H1 (cell line): ENCODE measurements at regions not wholly inside any gene's neighbourhood (a gene's known extent, or its start where the extent isn't known, plus 50 kb on each side); places are given as distances from the start of the nearest gene placed in this dataset.
"Not testable (repeated sequence)": the region's sequence is repeated elsewhere in the genome, so short reads cannot be mapped to it uniquely, and the experiment has no call there.

Experiments
- EZH2 ChIP-seq: fragments of 200-600 bp; sonication (generic); IDR thresholded peaks from 2 replicates; pipeline ENCODE4 v1.7.1; 2012; ENCODE audit warnings: low read depth, mild to moderate bottlenecking, moderate library complexity, low read length, inconsistent platforms; ENCODE audit not compliant: severe bottlenecking
- GABPA ChIP-seq: IDR thresholded peaks from 2 replicates; pipeline ENCODE4 v1.6.1; 2011; ENCODE audit warnings: mild to moderate bottlenecking, low read length, moderate library complexity, borderline replicate concordance; ENCODE audit not compliant: insufficient read depth
- JUN ChIP-seq: IDR thresholded peaks from 2 replicates; pipeline ENCODE4 v1.6.1; 2011; ENCODE audit warnings: low read depth, mild to moderate bottlenecking, improper control_type of control experiment, low read length
- JUND ChIP-seq: IDR thresholded peaks from 2 replicates; pipeline ENCODE4 v1.6.1; 2011; ENCODE audit warnings: mild to moderate bottlenecking, improper control_type of control experiment, low read length
- KDM5A ChIP-seq: fragments of 200-600 bp; IDR thresholded peaks from 2 replicates; pipeline ENCODE4 v1.7.1; 2012; ENCODE audit warnings: mild to moderate bottlenecking, low read length, inconsistent platforms, mixed read lengths
- POLR2AphosphoS5 ChIP-seq: IDR thresholded peaks from 2 replicates; pipeline ENCODE4 v1.6.1; 2011; ENCODE audit warnings: low read depth, low read length
- TAF1 ChIP-seq: IDR thresholded peaks from 2 replicates; pipeline ENCODE4 v1.6.1; 2011; ENCODE audit warnings: mild to moderate bottlenecking, low read depth, low read length
- YY1 ChIP-seq: IDR thresholded peaks from 2 replicates; pipeline ENCODE4 v1.6.1; 2011; ENCODE audit warnings: low read depth, mild to moderate bottlenecking, low read length
- TF ChIP-seq, protein P1 (sequence below), 3 experiments: IDR thresholded peaks; 1 replicate in 2 of 3; 2 replicates in 1 of 3; pipeline versions ENCODE4 v1.5.1 to v1.6.1; 2011; ENCODE audit warnings: low read length in 3 of 3, mild to moderate bottlenecking in 3 of 3, inconsistent platforms in 2 of 3, low read depth in 1 of 3, moderate library complexity in 1 of 3; ENCODE audit not compliant: insufficient read depth in 1 of 3; ENCODE audit errors: control extremely low read depth in 1 of 3
- TF ChIP-seq, protein P2 (sequence below): IDR thresholded peaks from 2 replicates; pipeline ENCODE4 v1.6.1; 2011; ENCODE audit warnings: low read depth, mild to moderate bottlenecking, low read length; ENCODE audit not compliant: insufficient read depth
- TF ChIP-seq, protein P3 (sequence below): IDR thresholded peaks from 2 replicates; pipeline ENCODE4 v1.6.1; 2011; ENCODE audit warnings: low read length, improper control_type of control experiment

DNA sequence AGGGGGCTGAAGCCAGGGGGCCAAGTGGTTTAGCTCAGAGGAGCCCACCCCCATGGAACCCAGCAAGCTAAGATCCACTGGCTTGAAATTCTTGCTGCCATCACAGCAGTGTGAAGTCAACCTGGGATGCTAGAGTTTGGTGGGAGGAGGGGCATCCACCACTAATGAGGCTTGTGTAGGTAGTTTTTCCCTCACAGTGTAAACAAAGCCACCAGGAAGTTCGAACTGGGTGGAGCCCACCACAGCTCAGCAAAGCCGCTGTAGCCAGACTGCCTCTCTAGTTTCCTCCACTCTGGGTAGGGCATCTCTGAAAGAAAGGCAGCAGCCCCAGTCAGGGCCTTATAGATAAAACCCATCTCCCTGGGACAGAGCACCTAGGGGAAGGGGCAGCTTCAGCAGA is 187.4 kb upstream of the CENPE start:
- TF ChIP-seq, protein P1, sequence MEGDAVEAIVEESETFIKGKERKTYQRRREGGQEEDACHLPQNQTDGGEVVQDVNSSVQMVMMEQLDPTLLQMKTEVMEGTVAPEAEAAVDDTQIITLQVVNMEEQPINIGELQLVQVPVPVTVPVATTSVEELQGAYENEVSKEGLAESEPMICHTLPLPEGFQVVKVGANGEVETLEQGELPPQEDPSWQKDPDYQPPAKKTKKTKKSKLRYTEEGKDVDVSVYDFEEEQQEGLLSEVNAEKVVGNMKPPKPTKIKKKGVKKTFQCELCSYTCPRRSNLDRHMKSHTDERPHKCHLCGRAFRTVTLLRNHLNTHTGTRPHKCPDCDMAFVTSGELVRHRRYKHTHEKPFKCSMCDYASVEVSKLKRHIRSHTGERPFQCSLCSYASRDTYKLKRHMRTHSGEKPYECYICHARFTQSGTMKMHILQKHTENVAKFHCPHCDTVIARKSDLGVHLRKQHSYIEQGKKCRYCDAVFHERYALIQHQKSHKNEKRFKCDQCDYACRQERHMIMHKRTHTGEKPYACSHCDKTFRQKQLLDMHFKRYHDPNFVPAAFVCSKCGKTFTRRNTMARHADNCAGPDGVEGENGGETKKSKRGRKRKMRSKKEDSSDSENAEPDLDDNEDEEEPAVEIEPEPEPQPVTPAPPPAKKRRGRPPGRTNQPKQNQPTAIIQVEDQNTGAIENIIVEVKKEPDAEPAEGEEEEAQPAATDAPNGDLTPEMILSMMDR (IDR thresholded peaks at IDR 0.05; ENCODE audit: control extremely low read depth in 1 of 3, insufficient read depth in 1 of 3, low read depth in 1 of 3, low read length in 3 of 3) = not testable (repeated sequence)
- not testable (repeated sequence) for TF ChIP-seq POLR2AphosphoS5, JUN, KDM5A, GABPA, JUND, YY1, EZH2, TAF1
- TF ChIP-seq, protein P2, sequence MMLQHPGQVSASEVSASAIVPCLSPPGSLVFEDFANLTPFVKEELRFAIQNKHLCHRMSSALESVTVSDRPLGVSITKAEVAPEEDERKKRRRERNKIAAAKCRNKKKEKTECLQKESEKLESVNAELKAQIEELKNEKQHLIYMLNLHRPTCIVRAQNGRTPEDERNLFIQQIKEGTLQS = not testable (repeated sequence)
- TF ChIP-seq, protein P3, sequence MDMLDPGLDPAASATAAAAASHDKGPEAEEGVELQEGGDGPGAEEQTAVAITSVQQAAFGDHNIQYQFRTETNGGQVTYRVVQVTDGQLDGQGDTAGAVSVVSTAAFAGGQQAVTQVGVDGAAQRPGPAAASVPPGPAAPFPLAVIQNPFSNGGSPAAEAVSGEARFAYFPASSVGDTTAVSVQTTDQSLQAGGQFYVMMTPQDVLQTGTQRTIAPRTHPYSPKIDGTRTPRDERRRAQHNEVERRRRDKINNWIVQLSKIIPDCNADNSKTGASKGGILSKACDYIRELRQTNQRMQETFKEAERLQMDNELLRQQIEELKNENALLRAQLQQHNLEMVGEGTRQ = not testable (repeated sequence)
